ENCODE measurements at regions not wholly inside any gene's neighbourhood (a gene's known extent, or its start where the extent isn't known, plus 50 kb on each side); places are given as distances from the start of the nearest gene placed in this dataset.

GRCh38 chr21:27683292-27683691 is 716.4 kb upstream of the ADAMTS5 start:
- no peaks in the 10 kb centered on the region for H3K79me2 ChIP-seq
- no peaks in the 10 kb centered on the region for H3K9me3 ChIP-seq (ENCODE audit: low read depth)
- no peaks in the 10 kb centered on the region for H3K9me2 ChIP-seq (replicated peaks; ENCODE audit: insufficient read depth)
- H2AFZ ChIP-seq: no peak overlapping the region
- no peaks in the 10 kb centered on the region for H4K20me1 ChIP-seq (ENCODE audit: insufficient read depth, poor library complexity, severe bottlenecking)
- H3K4me2 ChIP-seq: no peak overlapping the region
- no peak overlapping the region for H3K27ac ChIP-seq
- WGBS (ENCODE audit: low lambda C conversion rate, missing lambda C conversion rate): 98% methylated on average over 2 of the region's 2 CpGs
- H3K4me1 ChIP-seq (ENCODE audit: insufficient read depth): no peaks in the 10 kb centered on the region
- TF ChIP-seq EZH2 (IDR thresholded peaks at IDR 0.05; ENCODE audit: borderline replicate concordance) (no peak), EZH2phosphoT487 (IDR thresholded peaks at IDR 0.05; ENCODE audit: low read depth, severe bottlenecking, unreplicated experiment) (no peak), CTCF (IDR thresholded peaks at IDR 0.05; ENCODE audit: poor library complexity) (no peak)
- no peak overlapping the region for H3K4me3 ChIP-seq
- no peak for DNase-seq (ENCODE audit: low spot score)
- H3K36me3 ChIP-seq (replicated peaks; ENCODE audit: insufficient read depth, low read depth): no peaks in the 10 kb centered on the region
- H3K27me3 ChIP-seq: no peaks in the 10 kb centered on the region

- Histone ChIP-seq H3K9me2 (replicated peaks; ENCODE audit: insufficient read depth) (no peaks in the 10 kb centered on the region), H3K9me3 (ENCODE audit: low read depth) (no peaks in the 10 kb centered on the region), H3K36me3 (replicated peaks; ENCODE audit: insufficient read depth, low read depth) (no peaks in the 10 kb centered on the region), H3K27ac (no peak overlapping the region), H3K79me2 (no peaks in the 10 kb centered on the region), H3K27me3 (no peaks in the 10 kb centered on the region), H3K4me1 (ENCODE audit: insufficient read depth) (no peaks in the 10 kb centered on the region), H3K4me3 (no peak overlapping the region), H3K4me2 (no peak overlapping the region), H2AFZ (no peak overlapping the region), H4K20me1 (ENCODE audit: insufficient read depth, poor library complexity, severe bottlenecking) (no peaks in the 10 kb centered on the region)
- no peak for DNase-seq (ENCODE audit: low spot score)
- 80% methylated on average over 2 of the region's 2 CpGs for WGBS (ENCODE audit: low lambda C conversion rate, missing lambda C conversion rate)
- no peak for TF ChIP-seq EZH2 (IDR thresholded peaks at IDR 0.05; ENCODE audit: borderline replicate concordance)
- no peak for TF ChIP-seq EZH2phosphoT487 (IDR thresholded peaks at IDR 0.05; ENCODE audit: low read depth, severe bottlenecking, unreplicated experiment)
- no peak for TF ChIP-seq CTCF (IDR thresholded peaks at IDR 0.05; ENCODE audit: poor library complexity)
These were observed 715.0 kb upstream of the ADAMTS5 start for GRCh38 chr21:27681841-27682240.

- Histone ChIP-seq H3K9me3 (ENCODE audit: low read depth) (no peaks in the 10 kb centered on the region), H3K4me2 (no peak overlapping the region), H3K9me2 (replicated peaks; ENCODE audit: insufficient read depth) (no peaks in the 10 kb centered on the region), H2AFZ (no peak overlapping the region), H3K27me3 (no peaks in the 10 kb centered on the region), H3K27ac (no peak overlapping the region), H3K79me2 (no peaks in the 10 kb centered on the region), H3K4me1 (ENCODE audit: insufficient read depth) (no peaks in the 10 kb centered on the region), H4K20me1 (ENCODE audit: insufficient read depth, poor library complexity, severe bottlenecking) (no peaks in the 10 kb centered on the region), H3K36me3 (replicated peaks; ENCODE audit: insufficient read depth, low read depth) (no peaks in the 10 kb centered on the region), H3K4me3 (no peak overlapping the region)
- TF ChIP-seq CTCF (IDR thresholded peaks at IDR 0.05; ENCODE audit: poor library complexity) (no peak), EZH2 (IDR thresholded peaks at IDR 0.05; ENCODE audit: borderline replicate concordance) (no peak), EZH2phosphoT487 (IDR thresholded peaks at IDR 0.05; ENCODE audit: low read depth, severe bottlenecking, unreplicated experiment) (no peak)
- DNase-seq (ENCODE audit: low spot score): no peak
These were observed 714.1 kb upstream of the ADAMTS5 start for GRCh38 chr21:27681038-27681437.

GRCh38 chr21:27680181-27680580 is 713.3 kb upstream of the ADAMTS5 start:
- Histone ChIP-seq H3K9me2 (replicated peaks; ENCODE audit: insufficient read depth) (no peaks in the 10 kb centered on the region), H3K27me3 (no peaks in the 10 kb centered on the region), H4K20me1 (ENCODE audit: insufficient read depth, poor library complexity, severe bottlenecking) (no peaks in the 10 kb centered on the region), H3K4me3 (no peak overlapping the region), H3K9me3 (ENCODE audit: low read depth) (no peaks in the 10 kb centered on the region), H3K4me1 (ENCODE audit: insufficient read depth) (no peaks in the 10 kb centered on the region), H3K79me2 (no peaks in the 10 kb centered on the region), H3K27ac (no peak overlapping the region), H2AFZ (no peak overlapping the region), H3K36me3 (replicated peaks; ENCODE audit: insufficient read depth, low read depth) (no peaks in the 10 kb centered on the region), H3K4me2 (no peak overlapping the region)
- no peak for TF ChIP-seq EZH2phosphoT487 (IDR thresholded peaks at IDR 0.05; ENCODE audit: low read depth, severe bottlenecking, unreplicated experiment)
- TF ChIP-seq EZH2 (IDR thresholded peaks at IDR 0.05; ENCODE audit: borderline replicate concordance): no peak
- TF ChIP-seq CTCF (IDR thresholded peaks at IDR 0.05; ENCODE audit: poor library complexity): no peak
- no peak for DNase-seq (ENCODE audit: low spot score)
